ENCODE measurements at regions not wholly inside any gene's neighbourhood (a gene's known extent, or its start where the extent isn't known, plus 50 kb on each side); places are given as distances from the start of the nearest gene placed in this dataset.
A peak's percentile ranks its signal among the peaks of the same experiment; 100 is the strongest.
"Not testable (repeated sequence)": the region's sequence is repeated elsewhere in the genome, so short reads cannot be mapped to it uniquely, and the experiment has no call there.

- no peak for DNase-seq (ENCODE audit: low read depth in 2 of 2, low spot score in 1 of 2)
These were observed 61.7 kb downstream of the KPNA2 start for GRCh38 chr17:68097161-68097805.

DNA sequence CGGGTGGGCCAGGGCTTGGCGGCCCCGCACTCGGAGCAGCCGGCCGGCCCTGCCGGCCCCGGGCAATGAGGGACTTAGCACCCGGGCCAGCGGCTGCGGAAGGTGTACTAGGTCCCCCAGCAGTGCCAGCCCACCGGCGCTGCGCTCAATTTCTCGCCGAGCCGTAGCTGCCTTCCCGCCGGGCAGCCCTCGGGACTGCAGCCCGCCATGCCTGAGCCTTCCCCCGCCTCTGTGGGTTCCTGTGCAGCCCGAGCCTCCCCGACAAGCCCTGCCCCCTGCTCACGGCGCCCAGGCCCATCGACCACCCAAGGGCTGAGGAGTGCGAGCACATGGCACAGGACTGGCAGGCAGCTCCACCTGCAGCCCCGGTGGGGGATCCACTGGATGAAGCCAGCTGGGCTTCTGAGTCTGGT is 63.8 kb downstream of the KPNA2 start:
- not testable (repeated sequence) for DNase-seq (ENCODE audit: low read depth in 2 of 2, low spot score in 1 of 2)

GRCh38 chr17:68100000-68100641 is 64.6 kb downstream of the KPNA2 start:
- no peak for DNase-seq (ENCODE audit: low read depth in 2 of 2, low spot score in 1 of 2)

DNA sequence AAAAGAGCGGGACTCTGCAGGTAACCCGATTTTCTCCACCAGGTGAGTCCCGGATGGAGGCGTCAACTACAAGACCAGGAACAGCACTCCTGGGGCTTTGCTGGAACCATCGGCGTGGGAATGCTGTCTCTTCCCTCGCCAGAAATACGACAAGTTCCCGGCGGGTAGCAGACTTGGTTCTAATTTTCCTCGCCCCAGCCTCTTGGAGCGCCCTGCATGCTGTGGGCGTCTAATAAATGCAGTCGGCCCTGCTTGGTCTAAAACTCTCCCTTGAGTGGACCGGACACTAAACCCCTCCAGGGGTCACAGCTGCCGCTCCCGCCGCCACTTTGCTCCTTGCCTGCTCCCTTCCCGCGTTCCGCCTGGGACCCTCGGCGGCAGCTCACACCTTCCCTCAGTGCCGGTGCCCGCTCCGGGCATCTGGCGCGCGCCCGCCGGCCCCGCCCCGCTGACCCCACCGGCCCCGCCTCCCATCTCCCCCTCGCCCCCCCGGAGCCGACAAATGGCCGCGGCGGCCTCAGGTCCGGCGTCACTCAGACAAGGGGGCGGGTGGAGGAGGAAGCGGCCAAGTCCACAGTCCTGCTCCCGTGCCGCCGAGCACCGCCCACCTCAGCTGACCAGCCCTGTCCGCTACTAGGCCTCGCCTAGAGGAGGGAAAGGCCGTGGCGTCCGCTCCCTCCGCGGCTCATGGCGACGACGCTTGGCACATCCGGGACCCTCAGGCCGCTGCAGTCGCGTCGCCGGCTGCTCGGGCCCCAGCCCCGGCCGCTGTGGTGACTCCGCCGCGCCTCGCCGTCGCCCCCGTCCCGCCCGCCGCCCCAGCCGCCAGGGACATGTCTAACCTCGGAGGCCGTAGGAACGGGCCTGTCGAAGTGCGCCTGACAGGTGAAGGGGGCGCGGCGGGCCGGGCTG is 65.8 kb downstream of the KPNA2 start:
- peak; percentile 31 to 32 for DNase-seq (ENCODE audit: low read depth in 2 of 2, low spot score in 1 of 2)

GRCh38 chr17:68101987-68102314 is 66.4 kb downstream of the KPNA2 start:
- no peak for DNase-seq (ENCODE audit: low read depth in 2 of 2, low spot score in 1 of 2)

- no peak for DNase-seq (ENCODE audit: low read depth in 2 of 2, low spot score in 1 of 2)
These were observed 66.8 kb downstream of the KPNA2 start for GRCh38 chr17:68102318-68102758.

DNA sequence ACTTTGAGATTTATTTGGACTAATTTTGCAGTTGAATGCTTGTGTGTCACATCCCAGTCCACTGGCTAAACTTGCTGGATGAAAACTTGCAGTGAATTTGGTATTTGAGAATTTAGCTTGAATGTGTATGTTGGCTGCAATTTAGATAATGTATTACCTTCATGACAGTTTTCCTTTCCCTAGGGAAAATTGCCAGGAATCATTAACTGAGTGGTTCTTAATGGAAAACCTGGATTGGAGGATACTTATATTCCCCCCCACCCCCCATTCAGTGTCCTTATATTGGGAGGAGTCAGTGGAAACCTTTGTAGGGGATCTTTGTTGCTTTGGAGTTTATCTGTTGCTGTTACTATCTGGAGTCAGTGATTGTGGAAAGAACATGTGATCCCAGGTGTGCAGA is 67.6 kb downstream of the KPNA2 start:
- DNase-seq (ENCODE audit: low read depth in 2 of 2, low spot score in 1 of 2), result no peak

DNA sequence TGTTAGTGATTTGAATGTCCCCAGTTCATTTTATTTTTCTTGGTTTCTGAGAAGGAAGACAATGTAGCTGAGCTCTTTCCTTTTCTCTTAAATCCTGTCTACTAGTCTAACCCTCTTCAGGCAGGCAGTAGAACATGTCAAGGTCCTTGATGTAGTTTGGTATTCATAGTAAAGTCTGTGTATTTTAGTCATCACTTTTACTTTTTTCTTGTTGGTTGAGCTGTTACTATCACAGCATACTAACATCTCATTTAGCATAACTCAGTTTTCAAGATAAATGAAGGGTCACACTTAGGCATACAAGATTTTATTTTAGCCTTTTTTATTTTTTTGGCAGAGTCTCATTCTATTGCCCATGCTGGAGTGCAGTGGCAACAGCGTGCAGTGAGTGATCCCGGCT is 70.5 kb downstream of the KPNA2 start:
- DNase-seq (ENCODE audit: low read depth in 2 of 2, low spot score in 1 of 2), result no peak

DNA sequence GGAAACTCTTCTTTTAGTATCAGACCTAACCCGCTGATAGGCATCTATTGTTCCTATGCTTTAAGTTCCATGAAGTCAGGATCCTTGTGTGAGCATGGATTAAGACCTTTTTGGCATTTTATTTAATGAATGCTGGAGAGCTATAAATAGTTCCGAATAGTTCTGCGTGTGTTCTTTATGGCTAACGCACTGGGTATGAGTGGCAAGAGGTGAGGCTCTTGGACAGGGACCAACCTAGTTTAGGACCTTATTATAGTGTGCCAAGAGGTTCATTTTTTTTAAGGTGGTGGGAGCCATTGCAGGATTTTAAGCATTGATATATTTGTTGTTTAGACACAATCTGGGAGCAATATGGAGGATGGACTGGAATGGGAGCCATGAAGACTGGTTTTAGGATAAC is 71.8 kb downstream of the KPNA2 start:
- no peak for DNase-seq (ENCODE audit: low read depth in 2 of 2, low spot score in 1 of 2)

GRCh38 chr17:68108313-68109000 is 72.9 kb downstream of the KPNA2 start:
- no peak for DNase-seq (ENCODE audit: low read depth in 2 of 2, low spot score in 1 of 2)

DNA sequence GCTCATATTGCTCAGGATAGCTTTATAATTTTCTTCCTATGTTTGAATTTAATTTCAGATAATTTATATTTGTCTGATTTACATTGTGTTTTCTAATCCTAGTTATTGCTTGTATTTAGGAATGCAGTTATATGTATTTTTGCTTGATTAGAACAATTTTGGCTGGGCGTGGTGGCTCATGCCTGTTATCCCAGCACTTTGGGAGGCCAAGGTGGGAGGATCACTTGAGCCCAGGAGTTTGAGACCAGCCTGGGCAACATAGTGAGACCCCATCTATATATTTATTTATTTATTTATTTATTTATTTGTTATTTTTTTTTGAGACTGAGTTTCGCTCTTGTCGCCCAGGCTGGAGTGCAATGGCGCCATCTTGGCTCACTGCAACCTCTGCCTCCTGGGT is 73.9 kb downstream of the KPNA2 start:
- not testable (repeated sequence) for DNase-seq (ENCODE audit: low read depth in 2 of 2, low spot score in 1 of 2)

- not testable (repeated sequence) for DNase-seq (ENCODE audit: low read depth in 2 of 2, low spot score in 1 of 2)
These were observed 80.7 kb downstream of the KPNA2 start for GRCh38 chr17:68116211-68116610.

- no peak for DNase-seq (ENCODE audit: low read depth in 2 of 2, low spot score in 1 of 2)
These were observed 87.1 kb downstream of the KPNA2 start for GRCh38 chr17:68122587-68122986.

GRCh38 chr17:68125111-68125870 is 89.8 kb downstream of the KPNA2 start:
- no peak for DNase-seq (ENCODE audit: low read depth in 2 of 2, low spot score in 1 of 2)

DNA sequence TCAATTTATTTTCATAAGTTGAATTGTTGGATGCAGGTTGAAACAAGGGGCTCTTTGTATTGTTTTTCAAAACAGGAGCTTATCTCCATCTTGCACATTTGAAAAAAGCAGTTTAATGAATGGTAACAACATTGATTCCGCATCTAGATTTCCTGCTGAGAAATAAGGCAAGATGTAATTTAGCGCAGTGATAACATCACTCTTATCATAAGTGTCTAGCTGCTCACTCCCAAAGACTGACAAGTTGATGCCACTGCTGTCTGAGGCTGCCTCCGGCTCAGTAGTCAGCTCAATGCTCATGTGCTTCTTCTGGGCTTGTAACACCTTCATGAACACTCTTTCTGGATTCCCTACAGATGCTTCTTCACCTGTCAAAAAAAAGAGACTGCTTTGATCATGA is 92.4 kb downstream of the KPNA2 start:
- DNase-seq (ENCODE audit: low read depth in 2 of 2, low spot score in 1 of 2), result no peak

GRCh38 chr17:68131456-68131855 is 95.9 kb downstream of the KPNA2 start:
- no peak for DNase-seq (ENCODE audit: low read depth in 2 of 2, low spot score in 1 of 2)

- DNase-seq (ENCODE audit: low read depth in 2 of 2, low spot score in 1 of 2), result no peak
These were observed 98.0 kb downstream of the KPNA2 start for GRCh38 chr17:68133346-68134045.

GRCh38 chr17:68134046-68134637 is 98.6 kb downstream of the KPNA2 start:
- no peak for DNase-seq (ENCODE audit: low read depth in 2 of 2, low spot score in 1 of 2)

GRCh38 chr17:68134731-68135130 is 99.2 kb downstream of the KPNA2 start:
- no peak for DNase-seq (ENCODE audit: low read depth in 2 of 2, low spot score in 1 of 2)

Data from stimulated activated CD8-positive, alpha-beta memory T cell treated with anti-CD3 and anti-CD28 coated beads, Interleukin-4, amount 100 ng/mL, for 4 hours (primary cell).